GM12878 (cell line): ENCODE measurements at regions not wholly inside any gene's neighbourhood (a gene's known extent, or its start where the extent isn't known, plus 50 kb on each side); places are given as distances from the start of the nearest gene placed in this dataset.

ENCODE experiments used
- ATAC-seq: fragments of 200-7000 bp; cut with Tn5 transposase; 3 replicates; pipeline ENCODE4 v1.9.1; 2020; ENCODE audit warnings: mild to moderate bottlenecking, moderate library complexity
- BruUV-seq: library from RNA; stranded (reverse); fragments of 400-500 nt; replicated peaks from 2 replicates; lab custom pipeline; 2021; lab: Mats Ljungman, UMichigan
- CTCF ChIA-PET: fragments of 300-600 bp; sonication (Branson Sonifier 250); formaldehyde crosslinking; extraction: SDS; loops from one replicate; lab custom pipeline; 2021; ENCODE audit warnings: inconsistent platforms; lab: Yijun Ruan, JAX
- POLR2A ChIA-PET: fragments of 350-600 bp; formaldehyde crosslinking; extraction: SDS; loops from one replicate; lab custom pipeline; 2021; ENCODE audit warnings: inconsistent platforms; lab: Charles Lee
- RAD21 ChIA-PET: fragments of 300-600 bp; sonication (Branson Sonifier 250); formaldehyde crosslinking; loops from one replicate; lab custom pipeline; 2023; ENCODE audit warnings: antibody characterized with exemption; ENCODE audit not compliant: unreplicated experiment; lab: Charles Lee
- SMC1A ChIA-PET: fragments of 300-600 bp; sonication (Branson Sonifier 250); formaldehyde crosslinking; loops from one replicate; lab custom pipeline; 2023; ENCODE audit not compliant: unreplicated experiment, uncharacterized antibody; lab: Charles Lee
- DNase-seq: peaks from one replicate; pipeline ENCODE4 v3.0.0-alpha.2; 2011; ENCODE audit warnings: low read depth, low spot score
- FAIRE-seq: peaks from 3 replicates; lab custom pipeline; 2011; peaks lifted over from hg19 to GRCh38; lab: Jason Lieb, UNC
- H2AFZ ChIP-seq: 2 replicates; pipeline ENCODE4 v1.6.0; 2011; ENCODE audit warnings: low read depth, low read length, control low read depth; ENCODE audit not compliant: control insufficient read depth
- H3K27ac ChIP-seq: 2 replicates; pipeline ENCODE4 v1.5.1; 2011; ENCODE audit warnings: control low read depth; ENCODE audit not compliant: control insufficient read depth, insufficient read depth
- H3K27me3 ChIP-seq, 2 experiments: replicated peaks in 1 of 2; 2 replicates each; pipeline versions ENCODE4 v1.6.0 to v1.6.1; 2011; ENCODE audit warnings: low read length in 1 of 2; ENCODE audit not compliant: control insufficient read depth in 2 of 2, insufficient read depth in 2 of 2
- H3K36me3 ChIP-seq, 2 experiments: 2 replicates each; pipeline ENCODE4 v1.5.1; 2011; ENCODE audit warnings: low read length in 1 of 2; ENCODE audit not compliant: control insufficient read depth in 2 of 2, insufficient read depth in 2 of 2
- H3K4me1 ChIP-seq: 2 replicates; pipeline ENCODE4 v1.6.1; 2011; ENCODE audit warnings: mild to moderate bottlenecking, low read length, moderate library complexity, mixed read lengths; ENCODE audit not compliant: control insufficient read depth, insufficient read depth
- H3K4me2 ChIP-seq: 2 replicates; pipeline ENCODE4 v1.6.0; 2011; ENCODE audit warnings: control low read depth; ENCODE audit not compliant: control insufficient read depth, insufficient read depth
- H3K4me3 ChIP-seq: fragments of 200-600 bp; sonication (generic); 2 replicates; pipeline ENCODE4 v1.5.1; 2016
- H3K79me2 ChIP-seq: 2 replicates; pipeline ENCODE4 v1.6.0; 2011; ENCODE audit warnings: low read length; ENCODE audit not compliant: control insufficient read depth, insufficient read depth
- H3K9ac ChIP-seq: 2 replicates; pipeline ENCODE4 v1.8.0; 2011; ENCODE audit warnings: low read length, control low read depth, mixed read lengths; ENCODE audit not compliant: control insufficient read depth, insufficient read depth
- H3K9me3 ChIP-seq: replicated peaks from 3 replicates; pipeline ENCODE4 v1.5.1; 2011; ENCODE audit warnings: mild to moderate bottlenecking, low read length; ENCODE audit not compliant: control insufficient read depth, insufficient read depth
- H4K20me1 ChIP-seq: 2 replicates; pipeline ENCODE4 v1.6.0; 2011; ENCODE audit not compliant: control insufficient read depth, insufficient read depth
- BACH1 ChIP-seq: fragments of 450-650 bp; IDR thresholded peaks from 2 replicates; pipeline ENCODE4 v1.6.1; 2017; ENCODE audit warnings: mild to moderate bottlenecking, borderline replicate concordance
- HDAC6 ChIP-seq: fragments of 200-600 bp; sonication (generic); IDR thresholded peaks from one replicate; pipeline ENCODE4 v1.8.0; 2017; ENCODE audit warnings: antibody characterized with exemption; ENCODE audit not compliant: unreplicated experiment
- MYB ChIP-seq: fragments of 150-350 bp; IDR thresholded peaks from 2 replicates; pipeline ENCODE4 v1.6.1; 2014; ENCODE audit warnings: mild to moderate bottlenecking, low read depth, low read length, borderline replicate concordance
- NFYB ChIP-seq: IDR thresholded peaks from 2 replicates; pipeline ENCODE4 v1.6.1; 2011; ENCODE audit warnings: low read depth, mild to moderate bottlenecking, low read length, improper control_type of control experiment, moderate library complexity; ENCODE audit not compliant: insufficient read depth
- WRNIP1 ChIP-seq: IDR thresholded peaks from 2 replicates; pipeline ENCODE4 v1.6.1; 2011; ENCODE audit warnings: low read depth, low read length, improper control_type of control experiment, borderline replicate concordance
- WGBS: methylation state at CpG from one replicate; pipeline ENCODE4 v1.1.6; 2016; ENCODE audit warnings: low lambda C conversion rate; ENCODE audit not compliant: insufficient replicate concordance, insufficient coverage; ENCODE audit errors: missing lambda C conversion rate; 5-methylcytosine and 5-hydroxymethylcytosine counted together
- in situ Hi-C: fragments of 300-500 bp; cut with MboI; formaldehyde crosslinking; loops from 9 replicates; pipeline ENCODE4 v1.14.3; 2018; ENCODE audit warnings: mixed read lengths
- intact Hi-C: fragments of 100-400 bp; cut with micrococcal nuclease; formaldehyde crosslinking; loops from one replicate; pipeline ENCODE4 v1.14.2; 2022; ENCODE audit not compliant: unreplicated experiment
- TF ChIP-seq, protein P1 (sequence below): IDR thresholded peaks from 2 replicates; pipeline ENCODE4 v1.6.1; 2012; ENCODE audit warnings: improper control_type of control experiment, low read depth, low read length; ENCODE audit not compliant: insufficient replicate concordance
- TF ChIP-seq, protein P2 (sequence below): fragments of 450-650 bp; IDR thresholded peaks from 2 replicates; pipeline ENCODE4 v1.6.1; 2017; ENCODE audit warnings: low read depth, mild to moderate bottlenecking, moderate library complexity
- TF ChIP-seq, protein P3 (sequence below): IDR thresholded peaks from 2 replicates; pipeline ENCODE4 v1.6.1; 2011; ENCODE audit warnings: low read depth, low read length, improper control_type of control experiment, borderline replicate concordance

DNA sequence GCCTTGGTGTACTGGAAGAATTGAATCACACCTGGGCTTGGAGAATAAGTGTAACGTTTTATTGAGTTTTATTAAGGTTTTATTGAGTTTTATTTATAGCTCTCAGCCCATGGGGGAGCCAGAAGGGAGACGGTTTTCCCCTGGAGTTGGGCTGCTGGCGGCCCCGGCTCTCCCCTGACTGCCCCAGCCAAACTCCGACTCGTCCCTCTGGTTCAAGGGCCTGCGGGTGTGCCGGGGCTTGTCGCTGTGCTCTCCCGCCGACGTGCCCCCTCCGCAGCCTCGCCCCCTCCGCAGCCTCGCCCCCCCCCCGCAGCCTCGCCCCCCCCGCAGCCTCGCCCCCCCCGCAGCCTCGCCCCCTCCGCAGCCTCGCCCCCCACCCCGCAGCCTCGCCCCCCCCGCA, 326.1 kb upstream of the RTL1 start:
- in situ Hi-C loops: no loop called here
- no peak overlapping the region for H3K27ac ChIP-seq
- no peak for DNase-seq
- H4K20me1 ChIP-seq: no peaks in the 10 kb centered on the region
- no peak overlapping the region for H3K4me3 ChIP-seq
- POLR2A ChIA-PET: no interaction called here
- H3K36me3 ChIP-seq: no peaks in the 10 kb centered on the region
- no peaks in the 10 kb centered on the region for H3K9me3 ChIP-seq
- no peak overlapping the region for H2AFZ ChIP-seq
- TF ChIP-seq, protein P1, sequence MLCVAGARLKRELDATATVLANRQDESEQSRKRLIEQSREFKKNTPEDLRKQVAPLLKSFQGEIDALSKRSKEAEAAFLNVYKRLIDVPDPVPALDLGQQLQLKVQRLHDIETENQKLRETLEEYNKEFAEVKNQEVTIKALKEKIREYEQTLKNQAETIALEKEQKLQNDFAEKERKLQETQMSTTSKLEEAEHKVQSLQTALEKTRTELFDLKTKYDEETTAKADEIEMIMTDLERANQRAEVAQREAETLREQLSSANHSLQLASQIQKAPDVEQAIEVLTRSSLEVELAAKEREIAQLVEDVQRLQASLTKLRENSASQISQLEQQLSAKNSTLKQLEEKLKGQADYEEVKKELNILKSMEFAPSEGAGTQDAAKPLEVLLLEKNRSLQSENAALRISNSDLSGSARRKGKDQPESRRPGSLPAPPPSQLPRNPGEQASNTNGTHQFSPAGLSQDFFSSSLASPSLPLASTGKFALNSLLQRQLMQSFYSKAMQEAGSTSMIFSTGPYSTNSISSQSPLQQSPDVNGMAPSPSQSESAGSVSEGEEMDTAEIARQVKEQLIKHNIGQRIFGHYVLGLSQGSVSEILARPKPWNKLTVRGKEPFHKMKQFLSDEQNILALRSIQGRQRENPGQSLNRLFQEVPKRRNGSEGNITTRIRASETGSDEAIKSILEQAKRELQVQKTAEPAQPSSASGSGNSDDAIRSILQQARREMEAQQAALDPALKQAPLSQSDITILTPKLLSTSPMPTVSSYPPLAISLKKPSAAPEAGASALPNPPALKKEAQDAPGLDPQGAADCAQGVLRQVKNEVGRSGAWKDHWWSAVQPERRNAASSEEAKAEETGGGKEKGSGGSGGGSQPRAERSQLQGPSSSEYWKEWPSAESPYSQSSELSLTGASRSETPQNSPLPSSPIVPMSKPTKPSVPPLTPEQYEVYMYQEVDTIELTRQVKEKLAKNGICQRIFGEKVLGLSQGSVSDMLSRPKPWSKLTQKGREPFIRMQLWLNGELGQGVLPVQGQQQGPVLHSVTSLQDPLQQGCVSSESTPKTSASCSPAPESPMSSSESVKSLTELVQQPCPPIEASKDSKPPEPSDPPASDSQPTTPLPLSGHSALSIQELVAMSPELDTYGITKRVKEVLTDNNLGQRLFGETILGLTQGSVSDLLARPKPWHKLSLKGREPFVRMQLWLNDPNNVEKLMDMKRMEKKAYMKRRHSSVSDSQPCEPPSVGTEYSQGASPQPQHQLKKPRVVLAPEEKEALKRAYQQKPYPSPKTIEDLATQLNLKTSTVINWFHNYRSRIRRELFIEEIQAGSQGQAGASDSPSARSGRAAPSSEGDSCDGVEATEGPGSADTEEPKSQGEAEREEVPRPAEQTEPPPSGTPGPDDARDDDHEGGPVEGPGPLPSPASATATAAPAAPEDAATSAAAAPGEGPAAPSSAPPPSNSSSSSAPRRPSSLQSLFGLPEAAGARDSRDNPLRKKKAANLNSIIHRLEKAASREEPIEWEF: no peak
- TF ChIP-seq MYB (no peak), HDAC6 (no peak), WRNIP1 (no peak), NFYB (no peak), BACH1 (no peak)
- TF ChIP-seq, protein P2, sequence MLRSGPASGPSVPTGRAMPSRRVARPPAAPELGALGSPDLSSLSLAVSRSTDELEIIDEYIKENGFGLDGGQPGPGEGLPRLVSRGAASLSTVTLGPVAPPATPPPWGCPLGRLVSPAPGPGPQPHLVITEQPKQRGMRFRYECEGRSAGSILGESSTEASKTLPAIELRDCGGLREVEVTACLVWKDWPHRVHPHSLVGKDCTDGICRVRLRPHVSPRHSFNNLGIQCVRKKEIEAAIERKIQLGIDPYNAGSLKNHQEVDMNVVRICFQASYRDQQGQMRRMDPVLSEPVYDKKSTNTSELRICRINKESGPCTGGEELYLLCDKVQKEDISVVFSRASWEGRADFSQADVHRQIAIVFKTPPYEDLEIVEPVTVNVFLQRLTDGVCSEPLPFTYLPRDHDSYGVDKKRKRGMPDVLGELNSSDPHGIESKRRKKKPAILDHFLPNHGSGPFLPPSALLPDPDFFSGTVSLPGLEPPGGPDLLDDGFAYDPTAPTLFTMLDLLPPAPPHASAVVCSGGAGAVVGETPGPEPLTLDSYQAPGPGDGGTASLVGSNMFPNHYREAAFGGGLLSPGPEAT: no peak
- TF ChIP-seq, protein P3, sequence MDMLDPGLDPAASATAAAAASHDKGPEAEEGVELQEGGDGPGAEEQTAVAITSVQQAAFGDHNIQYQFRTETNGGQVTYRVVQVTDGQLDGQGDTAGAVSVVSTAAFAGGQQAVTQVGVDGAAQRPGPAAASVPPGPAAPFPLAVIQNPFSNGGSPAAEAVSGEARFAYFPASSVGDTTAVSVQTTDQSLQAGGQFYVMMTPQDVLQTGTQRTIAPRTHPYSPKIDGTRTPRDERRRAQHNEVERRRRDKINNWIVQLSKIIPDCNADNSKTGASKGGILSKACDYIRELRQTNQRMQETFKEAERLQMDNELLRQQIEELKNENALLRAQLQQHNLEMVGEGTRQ: no peak
- TF ChIP-seq, all 136 proteins: peak for 0
- no peak for FAIRE-seq
- H3K4me1 ChIP-seq: no peaks in the 10 kb centered on the region
- BruUV-seq: no TSS peak
- H3K27me3 ChIP-seq: no peaks in the 10 kb centered on the region
- ChIA-PET SMC1A (no interaction called here), RAD21 (no interaction called here), CTCF (interaction anchor here (0.8 kb wide), 1 partner anchor 398 kb away, joined by 3 read pairs; no protein-coding TSS in a partner anchor)
- H3K4me2 ChIP-seq: no peak overlapping the region
- WGBS: 73% methylated on average over 6 of the region's 27 CpGs
- ATAC-seq: no peak
- H3K9ac ChIP-seq: no peak overlapping the region
- no peaks in the 10 kb centered on the region for H3K79me2 ChIP-seq
- intact Hi-C loops: loop anchor here (10.0 kb wide), 1 partner anchor 375 kb away; no protein-coding TSS in a partner anchor
